NCI-H1092 (cell line): ENCODE measurements at regions not wholly inside any gene's neighbourhood (a gene's known extent, or its start where the extent isn't known, plus 50 kb on each side); places are given as distances from the start of the nearest gene placed in this dataset.
"Not testable (repeated sequence)": the region's sequence is repeated elsewhere in the genome, so short reads cannot be mapped to it uniquely, and the experiment has no call there.

Experiments
- DNase-seq: peaks from one replicate; lab custom pipeline; 2025; lab: John Stamatoyannopoulos, UW

DNA sequence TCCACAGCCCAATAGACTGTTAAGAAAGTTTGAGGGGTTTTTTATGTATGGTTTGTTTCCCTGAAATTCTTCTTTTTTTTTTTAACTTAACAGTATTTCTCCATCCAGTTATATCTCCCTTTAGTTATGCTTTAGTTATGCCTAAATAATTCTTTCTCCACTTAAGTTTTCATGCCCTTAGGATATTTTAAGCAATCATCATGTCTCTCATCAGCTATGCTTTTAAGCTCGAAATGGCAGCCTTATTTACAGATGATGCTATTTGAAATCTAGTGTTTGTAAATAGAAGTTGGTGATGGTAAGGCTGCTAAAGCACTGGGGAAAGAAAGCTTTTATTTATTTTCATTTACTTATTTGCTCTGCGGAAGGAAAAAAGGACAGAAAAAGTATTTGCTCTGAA, 439.3 kb downstream of the TFAP2B start:
- no peak for DNase-seq

DNA sequence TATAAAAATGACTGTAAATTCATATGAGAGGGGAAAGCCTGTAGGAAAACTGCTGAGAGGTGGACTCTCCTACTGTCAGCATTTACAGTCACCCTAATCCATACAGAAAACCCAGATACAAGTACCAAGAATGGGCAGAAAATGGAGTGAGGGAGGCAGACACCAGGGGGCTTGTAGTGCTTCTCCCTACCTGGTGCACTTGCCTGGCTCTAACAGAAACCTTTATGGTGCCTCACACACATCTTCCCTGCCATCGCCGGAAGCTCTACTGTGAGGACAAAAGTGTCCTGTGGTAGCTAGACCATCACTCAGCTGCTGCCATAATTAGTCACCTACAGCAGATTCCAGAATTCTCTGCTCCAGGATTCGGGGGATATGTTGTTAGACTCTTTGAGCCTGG, 441.3 kb downstream of the TFAP2B start:
- DNase-seq = no peak

DNA sequence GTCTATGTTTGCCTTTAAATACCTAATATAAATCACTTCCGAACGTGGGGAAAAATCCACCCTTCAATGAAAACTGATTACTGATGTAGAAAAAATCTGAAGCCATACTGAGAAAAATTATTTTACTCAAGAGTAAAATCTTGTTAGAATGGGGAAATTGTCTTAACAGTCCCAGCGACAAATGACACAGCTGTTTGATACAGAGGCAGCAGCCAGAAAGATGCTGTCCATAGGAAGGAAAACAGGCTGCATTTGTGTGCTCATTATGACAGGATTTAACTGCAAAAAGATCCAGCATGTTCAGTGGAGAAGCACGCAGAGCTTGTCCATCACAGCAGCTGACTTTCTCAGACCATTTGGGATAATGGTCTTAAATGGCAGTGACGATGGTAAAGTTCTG, 443.0 kb downstream of the TFAP2B start:
- DNase-seq = no peak

DNA sequence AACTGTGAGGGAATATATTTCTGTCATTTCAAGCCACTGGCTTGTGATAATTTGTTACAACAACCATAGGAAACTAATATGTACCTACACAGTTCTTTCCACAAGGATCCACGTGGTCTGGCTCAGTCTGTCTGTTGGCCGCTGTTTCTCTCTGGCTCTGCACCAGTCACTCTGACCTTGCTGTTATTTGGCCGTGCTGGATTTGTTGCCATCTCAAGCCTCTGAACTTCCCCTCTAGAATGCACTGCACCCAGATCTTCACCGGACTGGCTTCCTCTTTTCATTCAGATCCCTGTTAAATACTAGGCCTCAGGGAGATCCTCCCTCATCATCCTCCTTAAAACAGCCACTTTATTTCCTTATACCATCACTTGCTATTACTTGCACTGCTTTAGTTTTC, 446.8 kb downstream of the TFAP2B start:
- DNase-seq = no peak

DNA sequence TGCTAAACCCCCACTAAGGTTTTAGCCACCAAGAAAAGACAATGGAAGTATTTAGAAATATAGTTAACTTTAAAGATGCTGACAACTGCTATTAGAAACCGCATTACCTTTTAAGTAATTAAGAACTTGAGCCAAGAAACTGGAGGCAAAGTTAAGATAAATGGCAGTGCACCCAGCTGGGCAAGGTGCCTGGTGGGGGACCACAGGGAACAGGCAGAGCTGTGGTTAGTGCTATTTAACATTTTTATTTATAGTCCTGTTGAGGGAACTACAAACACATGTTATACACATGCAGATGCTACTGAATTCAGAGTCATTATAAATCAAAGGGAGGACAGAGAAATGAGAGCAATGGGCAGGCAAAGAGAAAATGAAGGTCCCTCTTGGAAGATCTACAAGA, 447.9 kb downstream of the TFAP2B start:
- no peak for DNase-seq

DNA sequence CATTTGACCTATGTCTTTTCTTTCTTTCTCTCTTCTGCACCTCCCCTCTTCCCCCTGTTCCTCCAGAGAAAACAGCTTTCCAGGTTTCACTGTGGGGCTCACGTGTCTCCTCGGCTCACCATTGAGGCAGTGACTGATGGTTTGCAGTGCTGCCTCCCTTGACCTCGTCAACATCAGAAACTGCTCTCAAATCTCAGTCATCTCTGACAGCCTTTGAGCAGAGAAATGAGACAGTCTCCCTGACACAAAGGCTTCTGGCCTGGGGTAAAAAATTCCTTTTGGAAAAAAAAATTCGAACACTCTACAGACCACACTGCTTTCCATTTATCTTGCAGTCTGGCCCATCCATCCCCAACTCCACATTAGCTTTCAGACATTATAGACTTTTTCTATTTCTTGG, 450.0 kb downstream of the TFAP2B start:
- no peak for DNase-seq

DNA sequence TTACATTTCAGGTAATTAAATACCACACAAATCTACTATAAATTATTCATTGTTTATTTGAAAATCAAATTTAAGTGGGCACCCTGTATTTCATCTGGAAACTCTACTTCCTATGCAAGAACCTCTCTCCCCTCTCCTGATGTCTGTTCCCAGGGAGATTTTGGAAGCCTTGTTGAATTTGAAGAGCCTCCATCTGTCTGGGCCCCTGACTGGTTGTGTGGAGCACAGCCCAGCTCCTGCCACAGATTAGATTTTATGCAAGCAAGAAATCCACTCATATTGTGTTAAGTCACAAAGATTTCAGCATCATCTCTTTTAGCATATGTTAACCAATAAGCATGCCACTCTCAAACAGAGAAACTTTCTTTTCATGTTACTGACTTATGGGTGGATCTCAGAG, 451.2 kb downstream of the TFAP2B start:
- DNase-seq = no peak

DNA sequence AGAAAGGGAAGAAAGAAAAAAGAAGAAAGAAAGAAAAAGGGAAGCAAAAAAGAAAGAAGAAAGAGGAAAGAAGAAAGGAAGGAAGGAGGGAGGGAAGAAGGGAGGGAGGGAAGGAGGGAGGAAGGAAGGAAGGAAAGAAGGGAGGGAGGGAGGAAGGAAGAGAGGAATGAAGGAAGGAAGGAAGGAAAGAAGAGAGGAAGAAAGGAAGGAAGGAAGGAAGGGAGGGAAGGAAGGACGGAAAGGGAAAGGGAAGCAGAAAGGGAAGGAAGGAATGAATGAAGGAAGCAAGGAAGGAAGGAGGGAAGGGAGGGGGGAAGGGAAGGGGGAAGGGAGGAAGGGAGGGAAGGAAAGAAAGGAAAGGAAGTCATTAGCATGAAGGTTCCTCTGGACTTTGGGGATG, 452.9 kb downstream of the TFAP2B start:
- no peak for DNase-seq

DNA sequence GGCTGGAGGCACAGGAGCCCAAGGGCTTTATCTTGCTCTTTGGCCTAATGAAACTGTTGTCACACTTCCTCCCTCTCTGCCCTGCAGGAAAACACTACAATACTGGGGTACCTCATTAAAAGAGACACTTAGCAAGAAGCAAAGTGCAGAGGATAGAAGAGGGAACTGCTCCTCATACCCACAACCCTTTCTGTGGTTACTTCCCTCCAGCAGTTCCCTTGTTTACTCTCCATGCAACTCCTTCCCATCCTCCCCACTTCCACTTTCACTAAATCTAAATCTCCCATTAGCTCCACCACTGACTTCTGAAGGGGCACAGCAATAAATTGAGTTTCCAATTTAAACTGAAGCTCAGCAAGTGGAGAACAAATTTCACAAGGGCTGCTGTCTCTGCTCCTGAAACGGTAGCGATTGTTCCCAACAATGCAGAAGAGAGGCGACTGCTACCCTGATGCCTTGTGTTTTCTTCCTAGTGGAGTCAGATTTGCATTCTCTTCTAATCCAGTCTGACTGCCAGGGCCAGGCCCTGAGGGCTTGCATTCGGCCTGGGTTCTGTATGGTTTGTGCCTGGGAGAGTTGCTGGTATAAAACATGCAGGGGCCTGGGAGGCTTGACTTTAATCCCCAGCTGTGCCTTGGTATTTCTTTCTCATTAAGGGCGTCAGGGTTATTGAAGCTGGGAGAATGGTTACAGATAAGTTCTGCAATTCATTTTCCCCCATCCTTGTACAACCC, 454.7 kb downstream of the TFAP2B start:
- DNase-seq = no peak

DNA sequence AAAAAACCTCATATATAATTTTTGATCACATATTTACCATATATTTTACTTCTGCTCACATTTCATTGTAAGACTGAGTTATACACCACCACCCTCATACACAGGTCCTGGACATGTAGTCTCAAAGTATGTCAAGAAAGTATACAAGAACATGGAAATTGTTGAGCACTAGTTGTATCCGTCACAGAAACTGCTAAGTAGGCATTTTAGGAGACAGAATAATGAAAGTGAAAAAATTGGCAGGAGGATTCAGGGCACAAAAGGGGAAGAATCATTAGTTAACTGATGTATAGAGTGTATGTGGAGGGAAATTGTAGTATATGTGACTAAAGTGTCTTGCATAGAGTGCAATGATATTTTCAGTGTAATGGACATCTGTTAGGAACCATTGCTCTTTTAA, 458.8 kb downstream of the TFAP2B start:
- DNase-seq = no peak

DNA sequence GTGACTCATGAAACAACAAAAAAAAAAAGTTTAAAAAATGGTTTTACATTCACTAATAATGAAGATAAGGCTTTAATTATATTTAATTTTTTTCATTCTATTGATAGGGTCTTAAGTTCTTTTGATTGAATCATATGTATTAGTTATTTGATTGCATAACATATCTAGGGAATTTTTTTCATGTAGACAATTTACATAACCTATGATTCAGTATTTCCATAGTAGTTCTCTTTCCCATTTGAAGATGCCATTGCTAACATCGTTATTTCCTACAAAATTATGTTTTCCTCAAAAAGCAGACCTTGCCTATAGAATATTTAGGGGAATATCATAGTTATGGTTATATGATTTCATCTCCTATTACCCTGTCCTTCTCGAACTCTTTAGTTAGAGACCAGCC, 463.4 kb downstream of the TFAP2B start:
- DNase-seq = no peak

DNA sequence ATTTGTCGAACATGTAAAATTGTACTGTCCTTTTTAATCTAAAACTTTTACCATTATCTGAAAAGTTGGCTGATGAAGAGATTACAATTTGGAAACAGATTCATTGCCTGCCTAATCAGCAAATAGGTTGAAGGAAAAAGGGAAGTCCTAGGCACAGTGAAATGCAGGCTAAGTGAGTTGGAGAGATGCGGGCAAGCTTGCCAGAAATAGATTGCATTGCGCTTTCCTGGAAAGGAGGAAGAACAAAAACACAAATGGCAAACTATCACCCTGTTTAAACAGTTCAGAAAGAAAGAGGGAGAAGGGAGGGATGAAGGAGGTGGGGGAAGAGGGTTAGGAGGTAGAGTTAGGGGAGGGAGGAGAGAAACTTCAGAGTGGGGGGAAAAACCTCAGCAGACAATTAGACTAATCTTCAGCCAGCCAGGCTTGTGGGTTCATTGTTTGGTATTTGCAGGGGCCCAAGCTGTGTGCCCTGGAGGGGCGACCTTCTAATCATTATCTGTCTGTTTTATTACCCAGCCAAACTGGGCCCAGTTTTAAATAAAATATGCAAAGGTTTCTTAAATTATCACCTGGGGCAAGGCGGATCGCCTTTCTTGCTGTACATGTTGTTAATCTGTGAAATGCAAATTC, 465.2 kb downstream of the TFAP2B start:
- no peak for DNase-seq

DNA sequence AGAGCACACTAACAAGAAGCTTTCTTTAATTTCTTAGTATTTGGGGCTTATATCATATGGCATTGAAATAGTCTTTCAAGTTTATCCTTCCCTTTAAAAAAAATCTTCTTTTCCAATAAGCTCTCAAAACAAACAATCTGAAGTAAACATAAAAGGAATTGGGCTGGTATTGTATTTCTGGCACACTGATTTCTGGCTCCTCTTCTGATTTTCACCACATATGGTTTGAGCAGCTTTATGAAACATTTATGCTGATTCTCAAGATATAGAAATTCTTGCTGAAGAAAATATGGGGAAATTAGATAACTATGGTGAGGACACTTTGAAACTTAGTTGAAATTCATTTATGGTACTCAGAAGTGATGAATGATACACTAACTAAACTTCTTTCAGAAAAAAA, 467.2 kb downstream of the TFAP2B start:
- no peak for DNase-seq

DNA sequence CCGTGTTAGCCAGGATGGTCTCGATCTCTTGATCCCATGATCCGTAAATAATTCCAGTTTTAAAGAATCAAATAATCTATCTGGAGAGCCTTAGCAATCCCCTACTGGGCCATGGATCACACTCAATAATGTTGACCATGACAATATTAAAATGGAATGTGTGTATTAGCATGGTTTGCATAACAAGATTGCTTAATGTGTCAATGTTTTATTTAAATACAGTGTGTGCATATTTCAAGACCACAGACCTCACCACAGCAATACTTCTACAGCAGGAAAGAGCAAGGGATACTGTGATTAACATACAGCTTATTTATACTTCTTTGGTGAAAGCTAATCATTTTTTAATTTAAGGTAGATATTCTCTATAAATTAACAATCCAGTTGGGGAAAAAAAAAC, 470.4 kb downstream of the TFAP2B start:
- DNase-seq = no peak

DNA sequence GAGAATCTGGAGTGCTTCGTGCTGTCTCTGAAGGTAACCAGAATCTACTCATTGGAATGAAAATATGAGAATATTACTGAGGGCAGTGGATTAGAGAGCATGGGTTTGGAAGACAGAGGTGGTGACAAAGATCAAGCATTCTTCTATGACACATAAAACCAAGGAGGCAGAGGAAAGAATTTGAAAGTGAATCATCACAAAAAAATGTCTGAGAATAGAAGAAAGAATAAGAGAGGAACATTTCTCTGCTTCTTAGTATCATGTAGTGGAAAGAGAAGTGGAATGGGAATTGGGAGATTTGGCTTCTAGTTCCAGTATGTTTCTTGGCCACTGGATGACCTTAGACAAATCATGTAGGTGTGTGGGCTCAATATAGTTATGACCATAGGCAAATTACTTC, 474.0 kb downstream of the TFAP2B start:
- DNase-seq = no peak

DNA sequence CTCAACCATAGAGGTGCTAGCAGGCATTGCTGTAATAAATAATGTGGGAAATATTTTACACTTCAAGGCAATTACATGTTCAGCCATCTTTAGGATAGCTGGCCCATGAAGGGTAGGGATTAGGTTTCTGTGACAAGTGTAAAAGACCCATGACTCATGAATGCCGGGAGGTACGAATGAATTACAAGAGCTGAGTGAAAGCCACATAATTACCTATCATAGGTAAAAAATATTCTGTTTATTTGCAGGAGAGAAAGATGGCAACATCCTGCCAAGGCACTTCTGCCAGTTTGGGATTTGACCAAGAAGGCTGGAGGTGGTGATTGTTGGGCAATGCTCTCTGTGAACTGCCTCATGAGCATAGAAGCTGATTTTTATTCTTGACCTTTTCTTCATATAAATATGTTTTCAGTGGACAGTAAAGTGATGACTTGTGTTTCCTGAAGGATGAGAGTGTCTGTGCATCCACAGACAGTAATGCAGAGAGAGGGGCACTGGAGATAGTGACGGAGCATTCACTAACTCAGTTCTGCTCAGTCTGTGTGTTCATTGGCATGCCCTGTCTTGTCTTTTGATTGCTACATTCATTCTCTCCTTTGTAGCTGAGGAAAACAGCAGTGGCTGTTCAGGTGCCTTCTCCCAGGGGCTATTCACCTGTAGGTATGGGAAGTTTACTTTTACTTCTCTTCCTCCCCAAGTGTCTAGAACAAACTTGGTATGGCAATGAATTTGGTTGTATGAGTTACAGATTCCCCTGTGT, 481.1 kb downstream of the TFAP2B start:
- no peak for DNase-seq

DNA sequence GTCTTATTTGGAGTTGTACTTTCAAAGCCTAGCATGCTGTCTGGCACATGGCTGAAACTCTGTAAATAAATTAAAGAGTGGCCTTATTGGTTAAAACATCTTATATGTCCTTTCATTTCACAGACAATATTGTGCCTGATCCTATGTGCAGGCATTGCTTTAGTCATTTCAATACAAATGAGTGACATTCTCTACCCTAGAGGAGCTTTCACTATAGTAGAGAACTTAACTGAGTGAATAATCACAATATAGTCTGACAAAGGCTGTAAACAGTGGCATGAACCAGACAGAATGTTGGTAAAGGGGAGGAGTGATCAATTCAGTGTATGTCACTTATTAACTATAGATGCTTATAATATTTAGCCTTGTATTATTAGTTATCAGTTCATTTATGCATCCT, 481.8 kb downstream of the TFAP2B start:
- no peak for DNase-seq

DNA sequence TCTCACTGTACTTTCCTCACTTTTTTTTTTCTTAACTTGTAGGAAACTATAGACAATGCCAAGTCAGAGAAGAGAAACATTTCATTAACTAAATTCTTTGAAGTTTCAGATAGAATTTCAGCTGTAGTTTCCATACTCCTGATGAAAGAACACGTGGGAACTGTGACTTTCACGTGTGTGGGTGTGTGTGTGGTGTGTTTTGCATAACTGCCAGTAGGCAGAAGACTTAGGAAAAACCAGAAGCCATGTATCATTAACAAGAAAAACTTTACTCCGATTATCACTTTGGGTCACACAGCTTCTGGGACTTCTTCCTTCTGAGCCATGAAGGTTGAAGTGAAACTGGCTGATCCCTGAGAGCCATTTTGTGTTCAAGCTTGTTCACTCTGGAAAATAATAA, 483.3 kb downstream of the TFAP2B start:
- no peak for DNase-seq

DNA sequence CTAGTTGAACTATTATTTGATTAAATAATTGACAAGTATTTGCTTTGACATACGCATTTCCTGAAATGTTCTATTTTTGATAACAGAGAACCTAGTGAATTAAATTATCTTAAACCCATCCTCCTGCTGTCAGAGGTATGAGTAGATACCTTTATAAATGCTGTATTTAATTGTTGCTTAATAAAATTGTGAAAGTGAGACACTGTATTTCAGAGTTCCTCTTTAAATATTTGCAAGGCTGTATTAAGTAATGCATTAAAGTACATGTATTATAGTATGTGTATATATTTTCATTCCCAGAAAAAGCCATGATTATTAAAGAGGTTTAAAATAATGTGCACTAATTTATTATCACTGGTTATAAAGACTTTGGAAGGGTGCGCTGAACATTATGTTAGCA, 483.8 kb downstream of the TFAP2B start:
- no peak for DNase-seq

DNA sequence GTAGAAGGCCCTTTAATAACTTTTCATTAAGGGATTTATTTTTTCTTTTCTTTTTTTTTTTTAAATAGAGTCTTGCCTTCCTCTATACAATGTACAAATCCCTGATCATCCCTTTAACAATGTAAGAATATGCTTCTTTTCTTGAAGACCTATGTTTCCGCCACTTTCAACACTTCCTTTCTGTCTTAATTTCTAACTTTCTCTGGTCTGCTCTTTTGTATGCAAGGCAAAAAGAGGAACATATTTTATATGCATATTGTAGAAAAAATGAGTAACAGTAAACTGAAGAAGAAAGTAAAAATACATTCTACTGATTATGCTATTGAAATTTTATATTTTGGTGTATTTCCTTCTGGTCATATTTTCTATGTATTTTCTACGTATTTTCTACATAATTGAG, 484.7 kb downstream of the TFAP2B start:
- DNase-seq = no peak

DNA sequence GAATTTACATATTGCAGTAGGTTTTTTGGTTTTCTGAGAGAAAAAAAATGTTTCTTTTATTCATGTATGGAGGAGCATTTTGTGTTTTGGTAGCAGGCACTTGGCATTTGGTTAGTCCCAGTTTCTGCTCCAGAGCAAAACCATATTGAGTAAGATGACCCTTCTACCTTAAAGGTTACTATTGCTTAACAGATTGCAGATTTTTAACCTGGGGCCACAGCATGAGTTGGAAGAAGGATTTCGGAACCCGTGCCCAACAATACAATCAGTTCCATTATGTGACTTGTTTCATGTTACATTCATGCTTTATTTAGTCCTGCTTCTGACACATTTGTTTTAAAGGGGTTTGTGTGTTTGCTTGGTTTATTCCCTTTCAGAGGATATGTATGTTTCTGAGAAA, 496.3 kb downstream of the TFAP2B start:
- DNase-seq = no peak

DNA sequence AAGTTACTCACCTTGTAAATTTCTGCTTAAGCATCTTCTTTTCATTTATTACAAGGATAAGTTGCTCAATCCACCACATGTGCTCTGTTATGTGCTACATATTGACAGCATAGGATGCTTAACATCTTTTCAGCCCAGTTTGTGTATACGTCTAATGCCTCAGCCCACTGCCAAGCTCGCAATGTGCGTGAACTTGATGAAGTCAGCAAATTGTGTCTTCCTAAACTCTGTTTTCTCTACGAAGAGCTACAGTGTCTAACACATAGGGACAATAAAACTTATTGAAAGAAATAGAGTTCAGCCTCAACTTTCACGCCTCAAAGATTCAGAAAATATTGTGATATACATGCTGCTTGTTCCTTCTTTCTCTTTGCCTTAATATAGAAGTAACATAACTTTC, 500.0 kb downstream of the TFAP2B start:
- DNase-seq = no peak

DNA sequence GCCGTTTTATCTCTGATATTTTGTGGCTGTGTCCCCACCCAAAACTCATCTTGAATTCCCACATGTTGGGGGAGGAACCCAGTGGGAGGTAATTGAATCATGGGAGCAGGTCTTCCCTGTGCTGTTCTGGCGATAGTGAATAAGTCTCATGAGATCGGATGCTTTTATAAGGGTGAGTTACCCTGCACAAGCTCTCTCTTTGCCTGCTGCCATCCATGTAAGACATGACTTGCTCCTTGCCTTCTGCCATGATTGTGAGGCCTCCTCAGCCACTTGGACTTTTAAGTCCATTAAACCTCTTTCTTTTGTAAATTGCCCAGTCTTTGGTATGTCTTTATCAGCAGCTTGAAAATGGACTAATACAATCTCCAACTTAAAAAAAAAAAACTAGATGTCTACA, 502.8 kb downstream of the TFAP2B start:
- DNase-seq = not testable (repeated sequence)
